ENCODE measurements at regions not wholly inside any gene's neighbourhood (a gene's known extent, or its start where the extent isn't known, plus 50 kb on each side); places are given as distances from the start of the nearest gene placed in this dataset.
"Not testable (repeated sequence)": the region's sequence is repeated elsewhere in the genome, so short reads cannot be mapped to it uniquely, and the experiment has no call there.

- DNase-seq: no peak
These were observed 612.1 kb upstream of the CDH6 start for GRCh38 chr5:30581198-30581935.

GRCh38 chr5:30574761-30575160, 618.7 kb upstream of the CDH6 start:
- no peak for DNase-seq

GRCh38 chr5:30572279-30572678, 621.2 kb upstream of the CDH6 start:
- DNase-seq: no peak

GRCh38 chr5:30561771-30562170, 631.7 kb upstream of the CDH6 start:
- DNase-seq: no peak

- no peak for DNase-seq
These were observed 641.9 kb upstream of the CDH6 start for GRCh38 chr5:30551618-30552017.

- DNase-seq: no peak
These were observed 644.7 kb upstream of the CDH6 start for GRCh38 chr5:30548580-30549305.

- DNase-seq: no peak
These were observed 653.3 kb upstream of the CDH6 start for GRCh38 chr5:30540150-30540549.

- DNase-seq: no peak
These were observed 654.4 kb upstream of the CDH6 start for GRCh38 chr5:30539004-30539634.

- DNase-seq: no peak
These were observed 668.1 kb upstream of the CDH6 start for GRCh38 chr5:30525353-30525752.

- DNase-seq: no peak
These were observed 669.1 kb upstream of the CDH6 start for GRCh38 chr5:30524428-30524827.

- no peak for DNase-seq
These were observed 670.4 kb upstream of the CDH6 start for GRCh38 chr5:30523061-30523460.

- no peak for DNase-seq
These were observed 688.2 kb upstream of the CDH6 start for GRCh38 chr5:30505014-30505886.

- no peak for DNase-seq
These were observed 691.2 kb upstream of the CDH6 start for GRCh38 chr5:30502277-30502676.

- no peak for DNase-seq
These were observed 692.4 kb upstream of the CDH6 start for GRCh38 chr5:30501065-30501464.

- DNase-seq: no peak
These were observed 693.0 kb upstream of the CDH6 start for GRCh38 chr5:30500513-30500912.

GRCh38 chr5:30499402-30499801, 694.1 kb upstream of the CDH6 start:
- no peak for DNase-seq

GRCh38 chr5:30498972-30499371, 694.5 kb upstream of the CDH6 start:
- no peak for DNase-seq

GRCh38 chr5:30498509-30498908, 695.0 kb upstream of the CDH6 start:
- DNase-seq: not testable (repeated sequence)

- DNase-seq: not testable (repeated sequence)
These were observed 699.4 kb upstream of the CDH6 start for GRCh38 chr5:30494113-30494512.

GRCh38 chr5:30479104-30479503, 714.4 kb upstream of the CDH6 start:
- no peak for DNase-seq

- DNase-seq: no peak
These were observed 718.1 kb upstream of the CDH6 start for GRCh38 chr5:30475429-30475828.

- no peak for DNase-seq
These were observed 723.8 kb upstream of the CDH6 start for GRCh38 chr5:30469691-30470090.

GRCh38 chr5:30458681-30459080, 734.8 kb upstream of the CDH6 start:
- DNase-seq: no peak

Measured in effector CD8-positive, alpha-beta T cell (primary cell).